ENCODE measurements at regions not wholly inside any gene's neighbourhood (a gene's known extent, or its start where the extent isn't known, plus 50 kb on each side); places are given as distances from the start of the nearest gene placed in this dataset.
A peak's percentile ranks its signal among the peaks of the same experiment; 100 is the strongest.

DNA sequence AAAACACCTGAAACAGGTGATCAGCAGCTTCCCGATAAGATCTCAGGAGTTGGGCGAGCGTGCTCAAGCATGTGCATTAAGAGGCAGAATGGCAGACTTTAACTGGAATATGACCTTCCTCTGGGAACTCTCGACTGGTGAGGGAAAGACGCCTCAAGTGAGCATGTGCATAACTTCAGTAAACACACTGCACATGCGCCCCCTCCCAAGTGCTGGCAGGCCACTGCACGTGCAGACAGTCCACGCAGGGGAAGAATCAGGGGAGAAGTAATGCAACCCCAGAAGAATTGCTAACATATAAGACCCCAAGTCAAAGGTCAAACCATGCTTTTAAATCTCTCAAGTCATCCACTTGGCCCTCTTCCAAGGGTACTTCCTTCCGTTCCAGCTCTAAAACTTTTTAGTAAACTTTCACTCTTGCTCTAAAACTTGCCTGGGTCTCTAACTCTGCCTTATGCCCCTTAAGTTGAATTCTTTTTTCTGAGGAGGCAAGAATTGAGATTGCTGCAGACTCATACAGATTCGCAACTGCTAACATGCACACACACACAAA is 541.0 kb downstream of the TNS3 start:
- DNase-seq: no peak

DNA sequence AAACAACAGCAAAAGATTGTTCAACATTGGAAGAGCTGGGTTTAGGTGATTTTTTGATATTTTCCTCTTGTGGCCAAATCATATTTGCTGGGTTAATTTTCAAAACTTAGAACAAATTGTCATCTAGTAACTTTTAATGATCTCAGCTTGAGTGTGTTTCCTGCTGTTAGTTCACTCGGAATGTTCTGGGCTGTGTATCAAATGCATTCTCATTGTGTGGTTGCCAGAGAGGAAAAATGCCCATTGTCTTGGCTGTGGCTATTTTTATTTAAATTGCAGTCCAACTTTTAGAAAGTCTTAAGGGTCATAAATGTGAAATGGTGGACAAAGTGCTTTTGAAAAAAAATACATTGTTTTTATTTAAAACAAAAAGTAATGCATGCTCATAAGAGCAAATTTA is 542.0 kb downstream of the TNS3 start:
- DNase-seq: no peak

GRCh38 chr7:47039089-47039648 is 542.7 kb downstream of the TNS3 start:
- DNase-seq: no peak

DNA sequence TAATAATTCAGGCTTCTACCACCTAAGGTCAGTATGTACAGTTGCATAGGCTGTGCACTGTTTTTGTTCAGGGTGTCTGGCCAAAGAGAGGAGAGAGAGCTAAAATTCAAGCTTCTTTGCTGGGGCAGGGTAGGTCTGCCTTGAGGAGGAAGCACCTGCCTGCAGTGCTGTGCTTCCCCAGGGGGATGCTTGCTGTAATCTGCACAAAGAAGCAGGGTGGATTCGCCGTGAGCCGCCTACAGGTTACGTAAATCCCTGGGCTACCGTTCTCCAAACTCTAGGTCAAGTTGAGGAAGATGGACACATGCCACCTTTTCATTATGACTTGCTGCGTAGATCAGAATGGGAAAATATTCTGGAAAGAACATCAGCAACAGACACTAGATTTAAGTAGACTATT is 543.3 kb downstream of the TNS3 start:
- DNase-seq: no peak

DNA sequence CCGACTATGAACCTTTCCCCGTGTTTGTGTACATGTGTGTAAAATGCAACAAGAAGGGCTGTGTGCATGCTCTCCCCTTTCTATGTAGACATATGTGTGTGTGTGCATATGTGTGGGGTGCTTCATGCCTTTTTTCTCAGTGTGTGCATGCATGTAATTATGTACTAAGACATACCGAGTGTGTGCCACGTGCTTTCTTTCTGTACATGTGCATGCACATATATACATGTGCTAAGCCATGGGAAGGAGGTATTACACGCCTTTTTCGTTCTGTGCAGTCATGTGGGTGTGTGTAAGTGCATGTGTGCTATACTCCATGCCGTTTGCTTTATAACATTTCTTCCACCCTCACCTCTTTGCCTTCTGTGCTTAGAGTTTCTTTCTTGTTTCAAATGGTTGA is 544.3 kb downstream of the TNS3 start:
- DNase-seq: no peak

DNA sequence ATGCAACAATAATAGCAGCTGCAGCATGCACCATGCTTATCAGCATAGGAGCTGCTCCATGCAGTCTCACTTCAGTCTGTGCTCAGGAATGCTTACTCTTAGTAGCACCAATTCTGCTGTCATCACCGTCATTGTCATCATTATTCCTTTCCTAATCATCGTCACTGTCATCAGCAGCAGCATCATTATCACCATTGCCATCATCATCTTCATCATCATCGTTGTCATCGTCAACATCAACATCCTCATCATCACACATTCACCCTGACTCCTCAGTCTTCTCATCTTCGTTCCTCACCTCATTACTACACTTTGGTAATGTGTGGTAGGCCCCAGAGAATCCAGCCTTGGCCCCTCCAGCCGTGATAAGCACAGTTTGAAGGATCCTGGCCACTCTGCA is 545.0 kb downstream of the TNS3 start:
- no peak for DNase-seq

DNA sequence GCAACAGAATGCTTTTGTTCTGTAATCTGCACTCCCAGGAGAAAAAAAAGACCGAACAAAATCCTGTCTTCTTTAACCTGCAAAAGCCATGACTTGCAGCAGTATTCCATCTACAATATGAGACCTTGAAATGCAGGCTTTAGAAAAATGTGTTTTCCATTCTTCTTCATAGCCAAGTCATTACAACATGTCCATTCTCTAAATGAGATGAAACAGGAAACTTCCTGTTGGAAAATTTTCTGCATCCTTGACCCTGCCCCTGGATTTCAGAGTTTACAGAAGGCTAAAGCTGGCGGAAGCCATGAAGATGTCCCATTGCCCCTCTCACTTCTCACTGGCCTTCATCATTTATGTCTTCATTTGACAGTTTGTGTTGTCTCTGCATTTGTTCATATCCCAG is 546.4 kb downstream of the TNS3 start:
- no peak for DNase-seq

- no peak for DNase-seq
Measured at GRCh38 chr7:47034180-47034579, 547.7 kb downstream of the TNS3 start.

DNA sequence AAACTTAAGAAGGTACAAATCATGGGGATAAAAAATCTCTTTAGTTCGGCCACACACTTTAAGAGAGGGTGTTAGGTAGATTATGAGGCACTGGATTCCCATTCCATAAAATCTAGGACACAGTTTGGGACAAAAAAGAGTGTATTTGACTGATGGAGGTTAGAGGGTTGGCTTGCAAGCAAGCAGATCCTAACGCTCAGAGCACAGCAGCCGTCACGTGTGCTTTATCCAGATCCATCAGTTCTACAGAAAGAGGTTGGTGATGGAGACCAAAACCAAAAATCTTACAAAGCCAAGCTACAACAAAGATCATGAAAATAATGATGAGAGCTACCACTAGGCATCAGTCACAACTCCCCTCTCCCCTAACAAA is 549.4 kb downstream of the TNS3 start:
- no peak for DNase-seq

DNA sequence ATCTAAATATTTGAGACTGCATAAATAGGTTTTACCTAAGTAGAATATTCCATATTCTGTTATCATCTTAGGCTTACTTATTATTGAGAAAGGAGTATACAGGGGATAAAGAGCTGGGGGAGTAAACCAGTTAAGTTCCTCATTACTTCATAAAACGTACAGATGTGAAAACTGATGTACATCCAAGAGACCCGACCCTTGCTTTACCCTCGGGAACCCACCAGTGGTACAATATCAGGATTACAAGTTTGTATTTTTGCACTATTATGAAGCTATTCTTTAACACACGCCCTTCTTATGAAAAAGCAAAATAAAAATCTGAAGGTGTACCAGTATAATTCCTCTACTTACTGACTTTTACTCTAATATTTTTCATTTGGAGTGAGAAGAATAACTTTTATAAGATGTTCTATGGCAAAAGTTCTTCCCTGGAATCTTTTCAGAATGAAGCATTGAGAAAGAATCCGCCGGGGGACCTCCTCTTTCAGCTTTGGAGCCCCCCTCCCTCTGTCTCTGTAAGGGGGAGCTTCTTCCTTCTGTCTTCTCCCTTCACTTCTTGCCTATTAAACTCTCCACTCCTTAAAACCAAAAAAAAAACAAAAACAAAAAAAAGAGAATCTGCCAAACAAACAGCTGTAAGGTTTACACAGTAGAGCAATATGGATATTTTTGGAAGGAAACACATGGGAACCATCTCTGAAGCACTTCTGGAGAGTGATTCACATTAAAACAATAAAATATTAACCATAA is 550.0 kb downstream of the TNS3 start:
- DNase-seq: no peak

DNA sequence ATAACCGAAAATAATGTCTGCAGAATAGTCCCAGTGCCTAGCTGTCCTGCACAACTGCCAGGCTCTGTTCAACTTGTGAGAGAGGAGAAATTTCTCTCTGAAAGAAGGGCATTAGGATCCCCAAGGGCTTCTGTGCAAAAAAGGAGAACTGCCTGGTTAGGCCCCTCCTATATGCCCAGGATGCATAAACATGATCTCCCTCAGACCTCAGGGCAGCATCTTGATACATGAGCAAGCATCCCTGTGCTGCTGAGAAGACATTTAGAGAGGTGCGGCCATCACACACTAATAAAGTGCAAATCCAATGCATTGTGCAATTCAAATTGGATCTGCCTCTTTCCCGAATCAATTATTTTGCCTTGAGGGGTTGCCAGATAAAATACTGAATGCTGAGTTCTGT is 553.6 kb downstream of the TNS3 start:
- DNase-seq: no peak

- no peak for DNase-seq
Measured at GRCh38 chr7:47027695-47028240, 554.1 kb downstream of the TNS3 start.

DNA sequence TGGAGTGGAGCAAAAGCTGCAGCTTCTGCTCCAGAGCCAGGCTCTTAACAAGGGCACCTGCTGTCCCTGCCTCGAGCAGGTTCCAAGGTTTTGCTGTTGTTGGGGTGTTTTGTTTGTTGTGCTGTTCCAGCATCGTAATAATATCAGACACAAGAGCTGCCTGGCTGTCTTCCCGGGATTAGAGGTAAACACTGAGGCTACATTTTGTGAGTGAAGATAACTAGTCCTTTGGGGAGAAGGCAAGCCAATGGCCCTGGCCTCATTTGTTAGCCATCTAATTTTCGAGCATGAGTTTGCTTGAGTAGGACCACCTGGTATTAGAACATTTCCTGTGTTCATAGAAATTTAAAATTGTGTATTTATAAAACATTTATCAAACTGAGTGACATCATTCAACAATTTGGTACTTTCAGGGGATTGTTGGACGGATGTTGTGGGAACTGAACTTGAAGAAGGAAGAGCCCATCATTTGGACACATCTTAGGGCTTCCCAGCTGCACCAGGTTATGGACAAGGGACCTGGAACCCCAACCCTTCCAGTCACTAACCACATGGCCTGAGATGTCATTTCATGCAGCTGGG is 555.0 kb downstream of the TNS3 start:
- peak; percentile 8 for DNase-seq

GRCh38 chr7:47024991-47025390 is 556.9 kb downstream of the TNS3 start:
- DNase-seq: no peak

GRCh38 chr7:47008461-47008860 is 573.5 kb downstream of the TNS3 start:
- DNase-seq: no peak

DNA sequence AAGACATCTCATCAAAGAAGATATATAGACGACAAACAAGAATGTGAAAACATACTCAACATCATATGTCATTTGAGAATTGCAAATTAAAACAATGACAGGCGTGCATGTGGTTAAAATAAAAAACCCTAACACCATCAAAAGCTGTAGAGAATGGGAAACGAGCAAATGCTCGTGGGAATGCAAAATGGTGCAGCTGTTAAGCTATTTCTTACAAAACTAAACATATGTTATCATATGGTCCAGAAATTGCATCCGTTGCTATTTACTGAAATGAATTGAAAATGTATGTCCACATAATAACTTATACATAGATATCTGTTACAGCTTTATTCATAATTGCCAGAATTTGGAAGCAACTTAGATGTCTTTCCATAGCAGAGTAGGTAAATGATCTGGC is 574.4 kb downstream of the TNS3 start:
- no peak for DNase-seq

DNA sequence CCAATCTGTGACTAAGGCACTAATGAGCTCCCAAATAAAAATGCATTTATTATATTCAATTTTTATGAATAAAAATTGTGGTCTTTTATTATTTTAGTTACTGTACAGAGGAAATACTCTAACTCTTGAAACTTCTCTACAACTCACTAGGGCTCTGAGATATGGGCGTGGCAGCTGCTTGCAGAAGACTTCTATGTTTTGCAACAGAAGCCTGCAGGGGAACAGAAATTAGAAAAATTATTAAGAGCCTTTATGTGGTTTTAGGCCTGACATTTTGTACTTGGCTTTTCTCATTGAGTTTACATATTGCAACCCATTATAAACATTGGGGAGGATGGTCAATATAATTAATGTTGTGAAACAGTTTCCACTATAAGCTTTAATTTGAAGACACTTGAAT is 581.4 kb downstream of the TNS3 start:
- DNase-seq: no peak

DNA sequence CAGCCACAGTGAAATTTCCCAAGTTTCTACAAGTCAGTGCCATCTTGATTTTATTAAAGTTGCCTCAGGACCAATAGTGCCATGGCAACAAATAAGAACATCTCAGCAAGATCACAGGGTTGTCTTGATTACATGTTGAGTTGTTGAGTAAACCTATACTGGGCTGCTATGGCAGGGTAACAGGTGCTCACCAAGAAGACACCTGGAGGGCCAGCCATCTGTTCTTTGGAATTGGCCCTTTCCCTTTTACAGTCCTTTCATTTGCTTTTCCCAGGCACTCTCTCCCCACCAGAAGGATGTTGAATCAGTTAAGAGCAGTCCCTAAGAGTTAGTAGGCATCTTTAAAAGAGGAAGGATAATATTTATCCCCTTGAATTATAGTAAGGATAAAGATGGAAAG is 582.0 kb downstream of the TNS3 start:
- no peak for DNase-seq

DNA sequence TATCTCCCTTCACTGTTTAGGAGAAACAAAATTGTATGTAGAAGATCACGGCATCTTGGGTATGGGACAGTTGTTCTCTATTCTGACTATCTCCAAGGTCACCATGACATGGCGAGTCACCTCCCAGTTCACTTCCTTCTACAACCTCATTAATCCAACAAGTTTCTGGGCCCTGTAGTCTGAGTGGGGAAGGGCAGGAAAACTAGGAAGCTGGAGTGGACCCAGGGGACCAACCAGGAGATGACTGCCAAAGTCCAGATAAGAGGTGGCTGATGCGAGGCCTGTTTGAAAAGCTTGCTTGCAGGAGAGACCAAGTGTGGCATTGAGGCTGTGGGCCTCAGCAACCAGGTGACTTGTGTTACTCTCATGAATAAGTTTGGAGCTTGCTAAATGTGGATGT is 584.9 kb downstream of the TNS3 start:
- no peak for DNase-seq

GRCh38 chr7:46993396-46993795 is 588.5 kb downstream of the TNS3 start:
- no peak for DNase-seq

- DNase-seq: no peak
Measured at GRCh38 chr7:46990761-46991160, 591.1 kb downstream of the TNS3 start.

DNA sequence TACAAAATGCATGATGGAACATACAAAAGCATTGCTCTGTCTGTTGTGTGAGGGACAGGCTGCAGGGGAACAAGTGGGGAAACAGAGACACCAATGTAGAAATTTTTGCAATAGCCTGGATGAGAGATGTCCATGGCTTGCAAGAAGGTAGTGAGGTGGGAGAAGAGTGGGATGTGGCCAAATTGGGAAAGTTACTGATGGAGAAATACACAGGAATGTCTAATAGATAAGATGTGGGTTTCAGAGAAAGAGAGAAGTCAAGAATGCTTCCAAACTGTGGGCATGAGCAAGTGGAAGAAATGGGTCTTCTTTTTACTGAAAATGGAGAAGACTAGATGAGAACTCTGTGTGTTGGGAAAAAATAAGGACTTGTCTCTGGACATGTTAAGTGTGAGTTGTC is 592.7 kb downstream of the TNS3 start:
- no peak for DNase-seq

DNA sequence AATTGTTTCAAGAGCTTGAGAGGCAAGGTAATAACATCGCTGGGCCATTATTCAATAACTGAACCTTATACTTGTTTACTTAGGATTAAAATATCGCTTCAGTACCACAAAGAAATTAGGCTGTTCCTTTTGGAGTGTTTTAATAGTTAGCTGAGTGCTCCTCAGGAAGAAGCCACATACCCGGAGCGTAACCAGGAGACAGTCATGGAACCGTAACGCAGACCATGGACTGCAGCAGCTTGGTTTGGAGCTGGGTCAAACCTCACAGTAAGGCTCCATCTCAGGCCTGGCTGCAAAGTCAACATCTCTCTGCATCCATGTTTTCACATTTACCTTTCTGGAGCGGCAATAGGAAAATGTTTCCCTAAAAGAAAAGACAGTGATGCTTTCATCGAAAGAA is 599.0 kb downstream of the TNS3 start:
- peak; percentile 73 for DNase-seq

DNA sequence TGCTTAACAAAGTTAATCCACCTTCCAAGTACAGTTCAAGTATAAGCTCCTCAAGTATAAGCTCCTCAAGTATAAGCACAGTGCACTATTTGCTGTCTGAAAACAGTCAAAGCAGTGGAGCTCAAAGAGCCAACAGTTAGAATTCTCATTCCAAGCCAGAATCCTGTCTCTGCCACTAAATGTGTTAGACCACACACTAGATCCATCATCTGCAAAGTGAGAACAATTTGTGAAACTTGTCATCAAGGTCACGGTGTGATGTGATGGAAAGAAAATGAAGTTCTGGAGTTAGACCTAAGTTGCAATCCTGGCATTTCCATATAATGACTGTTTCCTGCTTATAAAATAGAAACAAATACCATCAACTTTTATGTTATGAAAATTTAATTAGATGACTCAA is 602.5 kb downstream of the TNS3 start:
- no peak for DNase-seq

Data from DMS79 (cell line).